ENCODE measurements at regions not wholly inside any gene's neighbourhood (a gene's known extent, or its start where the extent isn't known, plus 50 kb on each side); places are given as distances from the start of the nearest gene placed in this dataset.
"Not testable (repeated sequence)": the region's sequence is repeated elsewhere in the genome, so short reads cannot be mapped to it uniquely, and the experiment has no call there.

GRCh38 chr11:28910926-28911325 lies 802.7 kb downstream of the METTL15 start:
- DNase-seq: no peak
- Mint-ChIP-seq H3K27me3 (ENCODE audit: low read depth in 3 of 3) (peaks cover 0 to 2% (median 0%) of the 10 kb centered on the region in 3 donors), H3K36me3 (peaks cover 0 to 3% (median 0%) of the 10 kb centered on the region in 3 donors), H3K4me3 (no peak overlapping the region), H3K9me3 (peaks cover 7 to 35% (median 14%) of the 10 kb centered on the region in 6 donors), H3K27ac (no peak overlapping the region), H3K4me1 (no peaks in the 10 kb centered on the region)

DNA sequence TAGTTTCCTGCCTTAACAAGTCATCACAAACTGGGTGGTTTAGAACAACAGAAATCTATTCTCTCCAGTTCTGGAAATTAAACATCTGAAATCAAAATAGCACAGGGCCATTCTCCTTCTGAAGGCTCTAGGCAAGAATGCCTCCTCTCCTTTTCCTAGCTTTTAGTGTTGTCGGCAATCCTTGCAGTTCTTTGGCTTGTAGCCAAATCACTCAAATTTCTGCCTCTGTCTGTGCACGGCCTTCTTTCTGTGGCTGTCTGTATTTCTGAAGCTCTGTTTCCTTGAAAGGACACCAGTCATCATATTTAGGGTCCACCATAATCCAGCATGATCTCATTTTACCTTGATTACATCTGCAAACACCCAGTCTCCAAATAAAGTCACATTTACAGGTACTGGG lies 795.5 kb downstream of the METTL15 start:
- H3K27me3 Mint-ChIP-seq (ENCODE audit: low read depth in 3 of 3): peaks cover 0 to under 1% (median under 1%) of the 10 kb centered on the region in 3 donors
- no peak for DNase-seq
- no peaks in the 10 kb centered on the region for H3K36me3 Mint-ChIP-seq
- H3K27ac Mint-ChIP-seq: no peak overlapping the region
- H3K4me3 Mint-ChIP-seq: no peak overlapping the region
- H3K9me3 Mint-ChIP-seq: peaks cover 7 to 37% (median 18%) of the 10 kb centered on the region in 6 donors
- H3K4me1 Mint-ChIP-seq: no peaks in the 10 kb centered on the region

DNA sequence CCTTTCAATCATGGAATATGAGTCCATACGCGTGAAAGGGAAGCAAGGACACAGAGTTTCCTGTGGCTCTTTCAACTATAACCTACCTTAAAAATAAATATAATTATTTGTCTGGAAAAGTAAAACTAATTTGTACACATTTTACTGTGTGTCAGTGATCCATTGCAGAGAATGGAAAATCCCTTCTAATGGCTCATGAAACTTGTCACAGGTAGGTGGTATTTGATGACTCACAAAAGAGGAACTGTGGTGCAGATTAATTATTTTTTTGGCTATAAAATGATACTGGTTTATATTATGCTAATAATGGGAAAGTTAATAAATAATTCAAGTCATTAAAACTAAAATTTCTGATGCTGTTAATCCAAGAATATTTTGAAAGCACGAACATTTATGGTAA lies 792.2 kb downstream of the METTL15 start:
- Mint-ChIP-seq H3K27ac (no peak overlapping the region), H3K36me3 (no peaks in the 10 kb centered on the region), H3K9me3 (peaks cover 12 to 44% (median 19%) of the 10 kb centered on the region in 6 donors), H3K27me3 (ENCODE audit: low read depth in 3 of 3) (peaks cover 3 to 4% (median 4%) of the 10 kb centered on the region in 3 donors), H3K4me1 (no peaks in the 10 kb centered on the region), H3K4me3 (no peak overlapping the region)
- no peak for DNase-seq

DNA sequence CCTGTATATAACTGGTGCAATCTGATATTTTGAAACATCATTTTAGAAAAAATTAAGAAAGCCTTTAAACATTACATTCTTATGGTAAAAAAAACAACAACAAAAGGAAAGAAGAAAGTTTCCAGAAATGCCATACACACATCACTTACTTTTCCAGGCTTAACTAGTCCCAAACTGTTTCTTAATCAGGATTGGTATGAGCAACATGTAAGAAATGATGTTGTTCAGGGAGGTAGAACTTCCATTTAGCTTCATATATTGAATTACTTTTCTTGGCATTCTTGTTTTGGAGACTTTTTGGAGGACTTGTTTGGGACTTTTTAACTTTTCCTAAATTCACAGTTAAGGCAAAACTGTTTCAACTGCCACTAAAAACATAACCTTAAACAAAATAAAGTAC lies 791.5 kb downstream of the METTL15 start:
- Mint-ChIP-seq H3K9me3 (peaks cover 12 to 47% (median 19%) of the 10 kb centered on the region in 6 donors), H3K27me3 (ENCODE audit: low read depth in 3 of 3) (peaks cover 3 to 4% (median 4%) of the 10 kb centered on the region in 3 donors), H3K4me3 (no peak overlapping the region), H3K36me3 (no peaks in the 10 kb centered on the region), H3K4me1 (no peaks in the 10 kb centered on the region), H3K27ac (no peak overlapping the region)
- no peak for DNase-seq

DNA sequence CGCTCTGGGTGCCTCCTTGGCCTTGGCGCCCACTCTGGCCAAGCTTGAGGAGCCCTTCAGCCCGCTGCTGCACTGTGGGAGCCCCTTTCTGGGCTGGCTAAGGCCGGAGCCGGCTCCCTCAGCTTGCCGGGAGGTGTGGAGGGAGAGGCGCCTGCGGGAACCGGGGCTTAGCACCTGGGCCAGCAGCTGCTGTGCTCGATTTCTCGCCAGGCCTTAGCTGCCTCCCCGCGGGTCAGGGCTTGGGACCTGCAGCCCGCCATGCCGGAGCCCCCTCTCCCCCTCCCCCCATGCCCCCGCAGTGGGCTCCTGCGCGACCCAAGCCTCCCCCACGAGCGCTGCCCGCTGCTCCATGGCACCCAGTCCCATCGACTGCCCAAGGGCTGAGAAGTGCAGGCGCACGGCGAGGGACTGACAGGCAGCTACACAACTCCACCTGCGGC lies 782.4 kb downstream of the METTL15 start:
- not testable (repeated sequence) for H3K27me3 Mint-ChIP-seq (ENCODE audit: low read depth in 3 of 3); H3K27ac Mint-ChIP-seq; H3K36me3 Mint-ChIP-seq; H3K4me3 Mint-ChIP-seq; DNase-seq; H3K4me1 Mint-ChIP-seq
- H3K9me3 Mint-ChIP-seq: peaks cover 18 to 73% (median 36%) of the 10 kb centered on the region in 6 donors

- no peaks in the 10 kb centered on the region for H3K27me3 Mint-ChIP-seq (ENCODE audit: low read depth in 3 of 3)
These were observed 779.5 kb downstream of the METTL15 start for GRCh38 chr11:28887681-28888080.

GRCh38 chr11:28879869-28880268 lies 771.7 kb downstream of the METTL15 start:
- no peaks in the 10 kb centered on the region for H3K36me3 Mint-ChIP-seq
- no peaks in the 10 kb centered on the region for H3K27me3 Mint-ChIP-seq (ENCODE audit: low read depth in 3 of 3)
- no peak overlapping the region for H3K4me3 Mint-ChIP-seq
- H3K4me1 Mint-ChIP-seq: no peaks in the 10 kb centered on the region
- peaks cover 5 to 42% (median 25%) of the 10 kb centered on the region in 6 donors for H3K9me3 Mint-ChIP-seq
- no peak overlapping the region for H3K27ac Mint-ChIP-seq
- no peak for DNase-seq

More at GRCh38 chr11:28887681-28888080, 779.5 kb downstream of the METTL15 start:
- Mint-ChIP-seq H3K4me3 (no peak overlapping the region), H3K9me3 (peaks cover 20 to 63% (median 41%) of the 10 kb centered on the region in 6 donors), H3K27ac (no peak overlapping the region), H3K36me3 (no peaks in the 10 kb centered on the region), H3K4me1 (no peaks in the 10 kb centered on the region)
- no peak for DNase-seq

DNA sequence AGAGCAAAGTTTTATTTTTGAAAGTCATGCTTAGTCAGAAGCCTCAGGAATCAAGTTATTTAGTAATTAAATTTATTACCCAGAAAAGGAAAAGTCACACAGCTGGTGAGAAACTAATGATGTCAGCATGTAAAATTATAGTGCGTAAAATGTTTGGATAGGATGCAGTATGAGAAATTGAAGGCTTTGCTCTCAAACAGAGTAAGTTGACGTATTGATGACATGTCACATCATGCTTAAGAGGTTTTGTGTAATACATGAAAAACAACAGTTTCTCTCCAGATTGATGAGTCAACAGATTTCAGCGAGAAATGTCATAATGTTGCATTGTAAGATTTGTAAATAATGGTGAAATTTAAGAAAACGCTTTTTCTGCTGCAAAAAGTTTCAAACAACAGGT lies 769.8 kb downstream of the METTL15 start:
- Mint-ChIP-seq H3K36me3 (no peaks in the 10 kb centered on the region), H3K27ac (no peak overlapping the region), H3K27me3 (ENCODE audit: low read depth in 3 of 3) (no peaks in the 10 kb centered on the region), H3K4me1 (no peaks in the 10 kb centered on the region), H3K4me3 (no peak overlapping the region), H3K9me3 (peaks cover 2 to 29% (median 15%) of the 10 kb centered on the region in 6 donors)
- no peak for DNase-seq

DNA sequence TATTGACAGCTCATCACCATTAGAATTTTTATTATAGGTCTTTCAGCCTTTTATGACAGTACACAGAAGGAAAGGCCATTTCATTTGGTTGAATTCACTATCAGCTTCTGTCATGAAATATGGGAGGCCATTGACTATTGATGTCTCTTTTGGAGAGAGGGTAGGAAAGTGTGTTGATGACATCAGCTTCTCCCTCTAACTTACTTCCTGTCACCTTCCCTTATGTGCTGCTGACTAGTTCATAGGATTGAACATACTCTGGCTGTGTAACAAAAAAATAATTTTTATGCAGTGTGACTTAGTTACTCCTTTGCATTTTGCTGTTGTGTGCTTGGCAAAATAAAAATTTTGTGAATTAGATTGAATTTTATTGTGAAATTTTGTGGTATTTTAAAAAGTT lies 769.2 kb downstream of the METTL15 start:
- no peaks in the 10 kb centered on the region for H3K27me3 Mint-ChIP-seq (ENCODE audit: low read depth in 3 of 3)
- H3K9me3 Mint-ChIP-seq: peaks cover 2 to 23% (median 8%) of the 10 kb centered on the region in 6 donors
- H3K4me3 Mint-ChIP-seq: no peak overlapping the region
- no peak overlapping the region for H3K27ac Mint-ChIP-seq
- no peaks in the 10 kb centered on the region for H3K36me3 Mint-ChIP-seq
- no peaks in the 10 kb centered on the region for H3K4me1 Mint-ChIP-seq
- DNase-seq: no peak

GRCh38 chr11:28874706-28875105 lies 766.5 kb downstream of the METTL15 start:
- H3K27ac Mint-ChIP-seq: no peak overlapping the region
- no peaks in the 10 kb centered on the region for H3K36me3 Mint-ChIP-seq
- no peak overlapping the region for H3K4me3 Mint-ChIP-seq
- peaks cover 3 to 17% (median 9%) of the 10 kb centered on the region in 6 donors for H3K9me3 Mint-ChIP-seq
- no peaks in the 10 kb centered on the region for H3K4me1 Mint-ChIP-seq
- DNase-seq: no peak
- no peaks in the 10 kb centered on the region for H3K27me3 Mint-ChIP-seq (ENCODE audit: low read depth in 3 of 3)

DNA sequence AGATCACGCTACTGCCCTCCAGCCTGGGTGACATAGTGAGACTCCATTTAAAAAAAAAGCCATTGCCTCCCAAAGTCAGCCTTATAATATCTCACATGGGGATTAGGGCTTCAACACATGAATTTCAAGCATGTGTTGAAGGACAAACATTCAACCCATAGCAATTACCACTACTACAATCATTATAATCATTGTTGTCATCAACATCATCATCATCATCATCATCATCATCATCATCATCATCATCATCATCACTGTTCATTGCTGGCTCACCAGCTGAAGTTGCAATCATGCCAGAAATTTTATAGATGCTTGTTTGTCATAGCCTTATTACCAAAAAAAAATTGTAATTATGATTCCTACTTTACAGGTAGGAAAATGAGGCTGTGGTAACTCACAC lies 762.9 kb downstream of the METTL15 start:
- Mint-ChIP-seq H3K4me1 (no peaks in the 10 kb centered on the region), H3K4me3 (no peak overlapping the region), H3K36me3 (no peaks in the 10 kb centered on the region), H3K9me3 (peaks cover 5 to 28% (median 15%) of the 10 kb centered on the region in 6 donors), H3K27ac (no peak overlapping the region), H3K27me3 (ENCODE audit: low read depth in 3 of 3) (peaks cover 0 to 2% (median 0%) of the 10 kb centered on the region in 3 donors)
- no peak for DNase-seq

- no peaks in the 10 kb centered on the region for H3K4me1 Mint-ChIP-seq
- H3K27ac Mint-ChIP-seq: no peak overlapping the region
- DNase-seq: no peak
- peaks cover 10 to 41% (median 26%) of the 10 kb centered on the region in 6 donors for H3K9me3 Mint-ChIP-seq
- peaks cover 0 to 2% (median 2%) of the 10 kb centered on the region in 3 donors for H3K27me3 Mint-ChIP-seq (ENCODE audit: low read depth in 3 of 3)
- no peak overlapping the region for H3K4me3 Mint-ChIP-seq
- no peaks in the 10 kb centered on the region for H3K36me3 Mint-ChIP-seq
These were observed 755.2 kb downstream of the METTL15 start for GRCh38 chr11:28863422-28863821.

GRCh38 chr11:28860893-28861292 lies 752.7 kb downstream of the METTL15 start:
- no peak overlapping the region for H3K4me3 Mint-ChIP-seq
- H3K27me3 Mint-ChIP-seq (ENCODE audit: low read depth in 3 of 3): peaks cover 0 to 2% (median 0%) of the 10 kb centered on the region in 3 donors
- no peak for DNase-seq
- H3K27ac Mint-ChIP-seq: no peak overlapping the region
- H3K9me3 Mint-ChIP-seq: peaks cover 12 to 49% (median 34%) of the 10 kb centered on the region in 6 donors
- H3K4me1 Mint-ChIP-seq: no peaks in the 10 kb centered on the region
- no peaks in the 10 kb centered on the region for H3K36me3 Mint-ChIP-seq

DNA sequence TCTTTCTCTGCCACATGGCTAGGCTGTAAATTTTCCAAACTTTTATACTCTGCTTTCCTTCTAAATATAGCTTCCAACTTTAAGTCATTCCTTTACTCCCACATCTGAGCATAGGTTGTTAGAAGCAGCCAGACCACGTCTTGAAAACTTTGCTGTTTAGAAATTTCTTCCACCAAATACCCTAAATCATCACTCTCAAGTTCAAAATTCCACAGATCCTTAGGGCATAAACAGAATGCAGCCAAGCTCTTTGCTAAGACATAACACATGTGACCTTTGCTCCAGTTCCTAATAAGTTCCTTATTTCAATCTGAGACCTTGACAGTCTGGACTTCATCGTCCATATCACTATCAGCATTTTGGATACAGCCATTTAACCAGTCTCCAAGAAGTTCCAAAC lies 749.9 kb downstream of the METTL15 start:
- Mint-ChIP-seq H3K27ac (no peak overlapping the region), H3K9me3 (peaks cover 8 to 60% (median 29%) of the 10 kb centered on the region in 6 donors), H3K4me3 (no peak overlapping the region), H3K36me3 (no peaks in the 10 kb centered on the region), H3K27me3 (ENCODE audit: low read depth in 3 of 3) (peaks cover 0 to 2% (median 0%) of the 10 kb centered on the region in 3 donors), H3K4me1 (no peaks in the 10 kb centered on the region)
- no peak for DNase-seq

- H3K36me3 Mint-ChIP-seq: peaks cover 0 to 3% (median 0%) of the 10 kb centered on the region in 3 donors
- peaks cover 12 to 36% (median 20%) of the 10 kb centered on the region in 6 donors for H3K9me3 Mint-ChIP-seq
- H3K4me1 Mint-ChIP-seq: no peaks in the 10 kb centered on the region
- peaks cover 0 to 2% (median 0%) of the 10 kb centered on the region in 3 donors for H3K27me3 Mint-ChIP-seq (ENCODE audit: low read depth in 3 of 3)
- no peak for DNase-seq
- H3K27ac Mint-ChIP-seq: no peak overlapping the region
- H3K4me3 Mint-ChIP-seq: no peak overlapping the region
These were observed 740.9 kb downstream of the METTL15 start for GRCh38 chr11:28849053-28849452.
